SH-SY5Y (cell line): ENCODE measurements at regions not wholly inside any gene's neighbourhood (a gene's known extent, or its start where the extent isn't known, plus 50 kb on each side); places are given as distances from the start of the nearest gene placed in this dataset.

ENCODE experiments used
- GATA2 ChIP-seq: IDR thresholded peaks from 2 replicates; pipeline ENCODE4 v1.6.1; 2011; ENCODE audit warnings: mild to moderate bottlenecking, low read depth, low read length
- GATA3 ChIP-seq: IDR thresholded peaks from 2 replicates; pipeline ENCODE4 v1.6.1; 2011; ENCODE audit warnings: low read depth, mild to moderate bottlenecking, low read length, moderate library complexity

GRCh38 chr9:16191191-16191590 lies 638.3 kb downstream of the CCDC171 start:
- TF ChIP-seq GATA3 (no peak), GATA2 (no peak)
